Activated CD4-positive, alpha-beta memory T cell treated with anti-CD3 and anti-CD28 coated beads for 36 hours (primary cell): ENCODE measurements at regions not wholly inside any gene's neighbourhood (a gene's known extent, or its start where the extent isn't known, plus 50 kb on each side); places are given as distances from the start of the nearest gene placed in this dataset.

Experiments
- CTCF ChIA-PET: fragments of 350-600 bp; sonication (Branson Sonifier 250); formaldehyde crosslinking; loops from one replicate; lab custom pipeline; 2021; ENCODE audit warnings: antibody characterized with exemption, inconsistent platforms; lab: Charles Lee
- POLR2A ChIA-PET: fragments of 350-600 bp; sonication (Branson Sonifier 250); formaldehyde crosslinking; loops from one replicate; lab custom pipeline; 2021; ENCODE audit warnings: antibody characterized with exemption; lab: Charles Lee
- DNase-seq: peaks from one replicate; pipeline ENCODE4 v3.0.0-alpha.2; 2020
- H3K27ac Mint-ChIP-seq: one replicate; pipeline ENCODE4 v1.8.0; 2021; ENCODE audit warnings: mixed read lengths
- H3K27me3 Mint-ChIP-seq: one replicate; pipeline ENCODE4 v1.8.0; 2021; ENCODE audit warnings: mixed read lengths
- H3K36me3 Mint-ChIP-seq: one replicate; pipeline ENCODE4 v1.8.0; 2021; ENCODE audit warnings: mixed read lengths
- H3K4me1 Mint-ChIP-seq: one replicate; pipeline ENCODE4 v1.8.0; 2021; ENCODE audit warnings: low read depth, mixed read lengths
- H3K4me3 Mint-ChIP-seq: one replicate; pipeline ENCODE4 v1.8.0; 2021; ENCODE audit warnings: mild to moderate bottlenecking, mixed read lengths
- H3K9me3 Mint-ChIP-seq: one replicate; pipeline ENCODE4 v1.8.0; 2021; ENCODE audit warnings: mixed read lengths
- intact Hi-C: fragments of 100-400 bp; cut with micrococcal nuclease; formaldehyde crosslinking; loops from one replicate; pipeline ENCODE4 v1.15.1; 2023

DNA sequence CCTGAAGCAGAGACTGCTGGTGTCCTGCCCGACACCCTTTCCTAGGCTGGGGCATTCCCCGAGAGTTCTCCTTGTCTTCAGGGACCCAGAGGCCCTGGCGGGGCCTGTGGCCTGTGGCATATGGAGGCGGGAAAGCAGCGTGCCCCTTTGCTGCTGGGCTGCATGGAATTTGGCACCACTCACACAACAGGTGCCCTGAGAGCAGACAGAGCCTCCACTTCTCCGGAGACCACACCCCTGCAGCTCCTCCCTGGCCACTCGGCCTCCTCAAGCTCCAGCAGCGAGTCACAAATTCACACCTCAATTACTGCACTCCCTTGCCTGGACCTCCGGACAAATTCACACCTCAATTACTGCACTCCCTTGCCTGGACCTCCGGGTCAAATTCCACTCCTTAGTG is 1375.2 kb downstream of the TBC1D22A start:
- no peaks in the 10 kb centered on the region for H3K9me3 Mint-ChIP-seq
- no peaks in the 10 kb centered on the region for H3K27me3 Mint-ChIP-seq
- no peak overlapping the region for H3K4me3 Mint-ChIP-seq
- intact Hi-C loops, result no loop called here
- no peak for DNase-seq
- POLR2A ChIA-PET, result no interaction called here
- peaks cover 5% of the 10 kb centered on the region for H3K4me1 Mint-ChIP-seq
- H3K36me3 Mint-ChIP-seq, result no peaks in the 10 kb centered on the region
- no peak overlapping the region for H3K27ac Mint-ChIP-seq
- CTCF ChIA-PET, result no interaction called here

GRCh38 chr22:48135592-48135991 is 1373.1 kb downstream of the TBC1D22A start:
- intact Hi-C loops, result no loop called here

GRCh38 chr22:48125416-48125815 is 1363.0 kb downstream of the TBC1D22A start:
- Mint-ChIP-seq H3K4me1 (no peaks in the 10 kb centered on the region), H3K4me3 (no peak overlapping the region), H3K27ac (no peak overlapping the region), H3K9me3 (peaks cover 3% of the 10 kb centered on the region), H3K27me3 (peaks cover 10% of the 10 kb centered on the region), H3K36me3 (no peaks in the 10 kb centered on the region)
- intact Hi-C loops, result no loop called here
- ChIA-PET CTCF (no interaction called here), POLR2A (no interaction called here)
- no peak for DNase-seq

More at GRCh38 chr22:48135592-48135991, 1373.1 kb downstream of the TBC1D22A start:
- Mint-ChIP-seq H3K4me3 (no peak overlapping the region), H3K36me3 (no peaks in the 10 kb centered on the region), H3K27ac (no peak overlapping the region), H3K4me1 (peaks cover 5% of the 10 kb centered on the region), H3K27me3 (peaks cover 8% of the 10 kb centered on the region), H3K9me3 (no peaks in the 10 kb centered on the region)
- POLR2A ChIA-PET, result no interaction called here
- DNase-seq, result no peak
- CTCF ChIA-PET, result no interaction called here

DNA sequence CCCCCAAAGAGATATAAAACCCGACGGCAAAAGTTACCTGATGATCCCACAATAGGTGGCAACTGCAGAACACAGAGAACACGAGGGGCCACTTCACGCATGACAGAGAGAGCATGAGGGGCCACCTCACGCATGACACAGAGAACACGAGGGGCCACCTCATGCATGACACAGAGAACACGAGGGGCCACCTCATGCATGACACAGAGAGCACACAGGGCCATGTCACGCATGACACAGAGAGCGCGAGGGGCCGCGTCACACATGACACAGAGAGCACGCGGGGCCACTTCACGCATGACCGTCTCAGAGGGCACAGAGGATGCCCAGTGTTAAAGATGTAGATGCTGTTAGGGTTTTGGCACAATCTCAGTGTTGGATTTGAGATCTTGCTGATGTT is 1359.5 kb downstream of the TBC1D22A start:
- no peaks in the 10 kb centered on the region for H3K4me1 Mint-ChIP-seq
- H3K27me3 Mint-ChIP-seq, result peaks cover 15% of the 10 kb centered on the region
- H3K4me3 Mint-ChIP-seq, result no peak overlapping the region
- H3K36me3 Mint-ChIP-seq, result no peaks in the 10 kb centered on the region
- POLR2A ChIA-PET, result no interaction called here
- H3K9me3 Mint-ChIP-seq, result peaks cover 3% of the 10 kb centered on the region
- intact Hi-C loops, result no loop called here
- CTCF ChIA-PET, result no interaction called here
- no peak for DNase-seq
- no peak overlapping the region for H3K27ac Mint-ChIP-seq

- ChIA-PET POLR2A (no interaction called here), CTCF (no interaction called here)
- peaks cover 3% of the 10 kb centered on the region for H3K9me3 Mint-ChIP-seq
- H3K4me3 Mint-ChIP-seq, result no peak overlapping the region
- intact Hi-C loops, result no loop called here
- no peaks in the 10 kb centered on the region for H3K36me3 Mint-ChIP-seq
- peaks cover 21% of the 10 kb centered on the region for H3K27me3 Mint-ChIP-seq
- no peak for DNase-seq
- no peak overlapping the region for H3K27ac Mint-ChIP-seq
- no peaks in the 10 kb centered on the region for H3K4me1 Mint-ChIP-seq
These were observed 1356.2 kb downstream of the TBC1D22A start for GRCh38 chr22:48118654-48119053.

- Mint-ChIP-seq H3K36me3 (no peaks in the 10 kb centered on the region), H3K27me3 (peaks cover 21% of the 10 kb centered on the region)
These were observed 1354.4 kb downstream of the TBC1D22A start for GRCh38 chr22:48116871-48117270.

DNA sequence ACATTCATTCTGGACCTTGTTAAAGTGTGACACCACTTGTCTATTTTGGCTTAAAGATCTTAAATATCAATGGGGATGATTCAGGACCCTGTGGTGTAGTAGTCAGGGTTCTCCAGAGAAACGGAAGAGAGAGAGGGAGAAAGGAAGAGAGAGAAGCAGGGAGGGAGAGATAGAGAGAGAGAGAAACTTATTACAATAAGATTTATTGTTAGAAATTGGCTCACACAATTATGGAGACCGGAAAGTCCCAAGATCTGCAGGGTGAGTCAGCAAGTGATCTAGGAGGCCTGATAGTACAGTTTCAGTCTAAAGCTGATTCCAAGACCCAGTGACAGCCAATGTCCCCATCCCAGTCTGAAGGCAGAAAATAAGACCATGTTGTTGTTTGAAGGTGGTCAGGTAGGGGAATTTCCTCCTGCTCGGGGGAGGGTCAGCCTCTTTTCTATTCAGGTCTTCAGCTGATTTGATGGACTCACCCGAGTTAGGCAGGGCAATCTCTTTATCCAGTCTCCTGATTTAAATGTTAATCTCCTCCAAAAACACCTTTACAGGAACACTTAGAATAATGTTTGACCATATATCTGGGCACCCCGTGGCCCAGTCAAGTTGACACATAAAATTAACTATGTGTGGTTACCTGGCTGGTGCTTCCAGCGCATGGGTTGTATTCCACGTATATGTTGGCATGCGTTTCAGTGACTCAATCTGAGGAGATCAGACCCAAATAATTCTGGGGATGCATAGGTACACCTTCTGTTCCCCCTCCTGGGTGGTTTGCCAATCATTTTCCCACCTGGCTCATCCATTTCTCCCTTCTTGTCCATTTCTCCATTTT is 1350.5 kb downstream of the TBC1D22A start:
- intact Hi-C loops, result no loop called here
- H3K27me3 Mint-ChIP-seq, result peaks cover 16% of the 10 kb centered on the region
- H3K9me3 Mint-ChIP-seq, result peaks cover 10% of the 10 kb centered on the region
- CTCF ChIA-PET, result no interaction called here
- H3K4me1 Mint-ChIP-seq, result peaks cover 4% of the 10 kb centered on the region
- peaks cover 2% of the 10 kb centered on the region for H3K36me3 Mint-ChIP-seq
- H3K27ac Mint-ChIP-seq, result no peak overlapping the region
- POLR2A ChIA-PET, result no interaction called here
- H3K4me3 Mint-ChIP-seq, result no peak overlapping the region
- DNase-seq, result no peak

More at GRCh38 chr22:48116871-48117270, 1354.4 kb downstream of the TBC1D22A start:
- no peak overlapping the region for H3K4me3 Mint-ChIP-seq
- no peak for DNase-seq
- H3K27ac Mint-ChIP-seq, result no peak overlapping the region
- intact Hi-C loops, result no loop called here
- ChIA-PET CTCF (no interaction called here), POLR2A (no interaction called here)
- no peaks in the 10 kb centered on the region for H3K9me3 Mint-ChIP-seq
- peaks cover 4% of the 10 kb centered on the region for H3K4me1 Mint-ChIP-seq

DNA sequence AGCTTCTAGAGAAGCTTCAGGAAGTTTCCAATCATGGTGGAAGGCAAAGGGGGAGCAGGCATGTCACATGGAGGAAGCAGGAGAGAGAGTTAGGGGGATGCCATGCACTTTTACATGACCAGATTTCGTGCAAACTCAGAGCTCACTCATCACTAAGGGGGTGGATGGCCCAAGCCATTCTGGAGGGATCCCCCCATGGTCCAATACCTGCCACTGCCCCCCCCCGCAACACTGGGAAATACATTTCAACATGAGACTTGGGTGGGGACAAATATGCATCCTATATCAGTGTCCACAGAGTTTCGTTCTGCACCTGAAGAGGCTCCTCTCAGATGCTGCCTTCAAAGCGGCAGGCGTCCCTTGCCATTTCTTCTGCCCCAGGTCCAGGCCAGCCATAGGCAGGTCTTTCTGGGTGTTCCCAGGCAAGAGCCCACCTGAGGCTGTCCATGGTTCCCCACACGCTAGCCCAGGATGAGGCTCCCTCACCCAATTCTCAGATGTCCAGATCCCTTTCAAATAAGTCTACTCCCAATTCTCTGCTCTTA is 1344.3 kb downstream of the TBC1D22A start:
- ChIA-PET POLR2A (no interaction called here), CTCF (no interaction called here)
- H3K9me3 Mint-ChIP-seq, result peaks cover 10% of the 10 kb centered on the region
- no peak overlapping the region for H3K27ac Mint-ChIP-seq
- intact Hi-C loops, result no loop called here
- DNase-seq, result no peak
- no peak overlapping the region for H3K4me3 Mint-ChIP-seq
- H3K4me1 Mint-ChIP-seq, result no peaks in the 10 kb centered on the region
- peaks cover 9% of the 10 kb centered on the region for H3K27me3 Mint-ChIP-seq
- H3K36me3 Mint-ChIP-seq, result peaks cover 2% of the 10 kb centered on the region

DNA sequence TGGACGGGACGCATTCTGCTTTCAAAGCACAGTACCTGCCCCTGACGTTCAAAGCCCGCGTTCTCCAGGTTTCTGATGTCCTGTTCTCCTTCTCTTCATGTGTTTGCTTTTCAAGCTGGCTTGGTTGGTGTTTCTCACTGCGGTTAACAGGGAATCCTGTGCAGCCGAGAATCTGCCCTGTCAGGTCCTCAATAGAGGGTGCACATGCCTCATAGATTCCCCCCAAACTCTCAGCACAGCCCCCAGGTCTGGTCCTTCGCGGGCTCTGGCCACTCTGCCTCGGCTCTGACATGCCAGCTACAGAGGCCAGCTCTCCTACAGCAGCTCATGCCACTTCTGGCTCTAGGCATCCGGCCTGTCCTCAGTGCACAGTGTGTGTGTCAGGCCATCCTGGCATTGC is 1343.8 kb downstream of the TBC1D22A start:
- Mint-ChIP-seq H3K27me3 (peaks cover 9% of the 10 kb centered on the region), H3K9me3 (peaks cover 10% of the 10 kb centered on the region), H3K4me1 (no peaks in the 10 kb centered on the region), H3K36me3 (peaks cover 2% of the 10 kb centered on the region), H3K4me3 (no peak overlapping the region), H3K27ac (no peak overlapping the region)
- ChIA-PET CTCF (no interaction called here), POLR2A (no interaction called here)
- intact Hi-C loops, result no loop called here
- no peak for DNase-seq

GRCh38 chr22:48105259-48105658 is 1342.8 kb downstream of the TBC1D22A start:
- no peak overlapping the region for H3K27ac Mint-ChIP-seq
- H3K36me3 Mint-ChIP-seq, result peaks cover 2% of the 10 kb centered on the region
- ChIA-PET CTCF (no interaction called here), POLR2A (no interaction called here)
- no peak for DNase-seq
- peaks cover 5% of the 10 kb centered on the region for H3K4me1 Mint-ChIP-seq
- H3K4me3 Mint-ChIP-seq, result no peak overlapping the region
- H3K27me3 Mint-ChIP-seq, result peaks cover 9% of the 10 kb centered on the region
- intact Hi-C loops, result no loop called here
- H3K9me3 Mint-ChIP-seq, result peaks cover 10% of the 10 kb centered on the region

DNA sequence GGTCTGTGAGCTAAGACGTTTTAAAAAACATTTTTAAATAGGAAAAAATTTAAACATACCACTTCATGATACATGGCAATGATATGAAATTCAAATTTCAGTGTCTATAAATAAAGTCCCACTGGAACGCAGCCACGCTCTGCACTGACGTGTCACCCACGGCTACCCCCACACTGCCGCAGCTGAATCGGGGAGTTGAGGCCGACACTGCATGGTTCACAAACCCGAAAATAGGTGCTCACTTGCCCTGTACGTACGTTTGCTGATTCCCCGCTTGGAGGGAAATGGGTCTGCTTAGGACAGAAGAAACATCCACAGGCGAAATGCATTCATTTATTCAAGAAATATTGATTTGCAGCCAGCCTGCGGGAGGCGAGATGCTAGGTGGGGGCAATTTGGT is 1342.3 kb downstream of the TBC1D22A start:
- Mint-ChIP-seq H3K9me3 (peaks cover 10% of the 10 kb centered on the region), H3K27ac (no peak overlapping the region), H3K4me3 (no peak overlapping the region), H3K36me3 (peaks cover 2% of the 10 kb centered on the region), H3K4me1 (peaks cover 5% of the 10 kb centered on the region), H3K27me3 (peaks cover 9% of the 10 kb centered on the region)
- CTCF ChIA-PET, result no interaction called here
- no peak for DNase-seq
- POLR2A ChIA-PET, result no interaction called here
- intact Hi-C loops, result no loop called here

DNA sequence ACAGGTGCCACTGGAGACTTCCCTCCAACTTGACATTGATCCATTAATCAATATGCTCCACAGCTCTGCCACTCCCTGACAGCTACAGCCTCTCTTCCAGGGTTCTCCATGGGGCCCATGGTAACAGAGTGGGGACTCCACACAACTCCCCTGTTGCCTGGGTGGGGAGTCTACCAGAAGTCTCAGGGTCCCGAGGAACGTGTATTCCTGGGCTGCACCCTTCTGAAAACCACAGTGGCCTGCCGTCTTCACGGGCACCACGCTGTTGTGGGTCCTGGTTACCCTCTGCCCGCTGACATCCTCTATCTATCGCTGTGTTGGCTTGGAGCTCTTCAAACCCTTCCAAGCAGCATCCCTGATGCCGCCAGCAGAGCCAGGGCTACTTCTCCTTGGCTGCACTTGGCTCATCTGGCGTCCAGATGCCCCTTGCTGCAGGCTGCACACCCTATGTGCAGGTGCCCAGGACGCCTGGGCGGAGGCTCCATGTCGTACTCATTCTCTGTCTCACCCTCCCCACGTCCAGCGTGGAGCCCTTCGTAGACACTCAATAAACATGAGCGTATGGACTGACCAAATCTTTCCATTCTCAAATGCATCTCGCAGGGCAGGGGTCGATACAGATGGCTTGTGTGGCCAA is 1341.8 kb downstream of the TBC1D22A start:
- no peak for DNase-seq
- ChIA-PET POLR2A (no interaction called here), CTCF (no interaction called here)
- no peak overlapping the region for H3K4me3 Mint-ChIP-seq
- H3K9me3 Mint-ChIP-seq, result peaks cover 9% of the 10 kb centered on the region
- peaks cover 9% of the 10 kb centered on the region for H3K27me3 Mint-ChIP-seq
- H3K4me1 Mint-ChIP-seq, result peaks cover 5% of the 10 kb centered on the region
- peaks cover 2% of the 10 kb centered on the region for H3K36me3 Mint-ChIP-seq
- H3K27ac Mint-ChIP-seq, result no peak overlapping the region
- intact Hi-C loops, result no loop called here
